ENCODE measurements at regions not wholly inside any gene's neighbourhood (a gene's known extent, or its start where the extent isn't known, plus 50 kb on each side); places are given as distances from the start of the nearest gene placed in this dataset.

- H3K4me1 ChIP-seq (ENCODE audit: insufficient read depth, low read length): no peaks in the 10 kb centered on the region
- H2AFZ ChIP-seq (ENCODE audit: low read length): no peak overlapping the region
- H3K27me3 ChIP-seq (ENCODE audit: control insufficient read depth in 1 of 2, insufficient read depth in 2 of 2, low read length in 2 of 2): no peaks in the 10 kb centered on the region; a peak in 1 of 5 replicates
- H3K4me2 ChIP-seq (ENCODE audit: low read depth, low read length): no peak overlapping the region
- no peaks in the 10 kb centered on the region for H3K79me2 ChIP-seq (ENCODE audit: insufficient read depth, low read length)
- BruUV-seq (replicated peaks): no TSS peak
- H3K9ac ChIP-seq (ENCODE audit: insufficient read depth, low read depth, low read length): no peak overlapping the region
- ATAC-seq (no peak), DNase-seq (ENCODE audit: low spot score) (no peak), FAIRE-seq (no peak)
- no peaks in the 10 kb centered on the region for H4K20me1 ChIP-seq (ENCODE audit: insufficient read depth, low read length)
- CTCF ChIA-PET (ENCODE audit: low intra/inter-chr PET ratio, low total read pairs): no interaction called here
- intact Hi-C loops (cut with micrococcal nuclease; ENCODE audit: unreplicated experiment) (no loop called here), in situ Hi-C loops (cut with HindIII; ENCODE audit: extremely low pct_ligation_motif_present, low pct_unique_long_range_greater_than_20kb) (no loop called here)
- H3K36me3 ChIP-seq (replicated peaks in 1 of 2; ENCODE audit: control insufficient read depth in 1 of 2, insufficient read depth in 2 of 2, low read length in 2 of 2): no peaks in the 10 kb centered on the region
- no peaks in the 10 kb centered on the region for H3K9me3 ChIP-seq (ENCODE audit: low read length)
- no peak overlapping the region for H3K27ac ChIP-seq (ENCODE audit: extremely low read length, insufficient read depth, low read length)
- H3K4me3 ChIP-seq (replicated peaks in 1 of 3; ENCODE audit: insufficient read depth in 1 of 3, low read depth in 2 of 3, low read length in 3 of 3): no peak overlapping the region
- POLR2A ChIA-PET: no interaction called here
- WGBS (ENCODE audit: low lambda C conversion rate): 1% methylated on average over 3 of the region's 3 CpGs
- TF ChIP-seq SAP130 (CRISPR knock-in tag; IDR thresholded peaks at IDR 0.05; ENCODE audit: low read depth) (no peak), ZNF275 (CRISPR knock-in tag; IDR thresholded peaks at IDR 0.05; ENCODE audit: borderline replicate concordance) (no peak), WIZ (CRISPR knock-in tag; IDR thresholded peaks at IDR 0.05) (no peak), ZNF367 (CRISPR knock-in tag; IDR thresholded peaks at IDR 0.05; ENCODE audit: borderline replicate concordance) (no peak), KLF15 (CRISPR knock-in tag; IDR thresholded peaks at IDR 0.05; ENCODE audit: borderline replicate concordance) (no peak), SALL2 (CRISPR knock-in tag; IDR thresholded peaks at IDR 0.05) (no peak), ELK4 (CRISPR knock-in tag; IDR thresholded peaks at IDR 0.05; ENCODE audit: borderline replicate concordance) (no peak), ZNF260 (CRISPR knock-in tag; IDR thresholded peaks at IDR 0.05; ENCODE audit: borderline replicate concordance, low read depth) (no peak), NFAT5 (CRISPR knock-in tag; IDR thresholded peaks at IDR 0.05) (no peak), JUN (CRISPR knock-in tag; IDR thresholded peaks at IDR 0.05) (no peak), SIX1 (CRISPR knock-in tag; IDR thresholded peaks at IDR 0.05; ENCODE audit: borderline replicate concordance) (no peak), MXI1 (IDR thresholded peaks at IDR 0.05; ENCODE audit: borderline replicate concordance, low read depth, low read length) (no peak)
- TF ChIP-seq, protein P1, sequence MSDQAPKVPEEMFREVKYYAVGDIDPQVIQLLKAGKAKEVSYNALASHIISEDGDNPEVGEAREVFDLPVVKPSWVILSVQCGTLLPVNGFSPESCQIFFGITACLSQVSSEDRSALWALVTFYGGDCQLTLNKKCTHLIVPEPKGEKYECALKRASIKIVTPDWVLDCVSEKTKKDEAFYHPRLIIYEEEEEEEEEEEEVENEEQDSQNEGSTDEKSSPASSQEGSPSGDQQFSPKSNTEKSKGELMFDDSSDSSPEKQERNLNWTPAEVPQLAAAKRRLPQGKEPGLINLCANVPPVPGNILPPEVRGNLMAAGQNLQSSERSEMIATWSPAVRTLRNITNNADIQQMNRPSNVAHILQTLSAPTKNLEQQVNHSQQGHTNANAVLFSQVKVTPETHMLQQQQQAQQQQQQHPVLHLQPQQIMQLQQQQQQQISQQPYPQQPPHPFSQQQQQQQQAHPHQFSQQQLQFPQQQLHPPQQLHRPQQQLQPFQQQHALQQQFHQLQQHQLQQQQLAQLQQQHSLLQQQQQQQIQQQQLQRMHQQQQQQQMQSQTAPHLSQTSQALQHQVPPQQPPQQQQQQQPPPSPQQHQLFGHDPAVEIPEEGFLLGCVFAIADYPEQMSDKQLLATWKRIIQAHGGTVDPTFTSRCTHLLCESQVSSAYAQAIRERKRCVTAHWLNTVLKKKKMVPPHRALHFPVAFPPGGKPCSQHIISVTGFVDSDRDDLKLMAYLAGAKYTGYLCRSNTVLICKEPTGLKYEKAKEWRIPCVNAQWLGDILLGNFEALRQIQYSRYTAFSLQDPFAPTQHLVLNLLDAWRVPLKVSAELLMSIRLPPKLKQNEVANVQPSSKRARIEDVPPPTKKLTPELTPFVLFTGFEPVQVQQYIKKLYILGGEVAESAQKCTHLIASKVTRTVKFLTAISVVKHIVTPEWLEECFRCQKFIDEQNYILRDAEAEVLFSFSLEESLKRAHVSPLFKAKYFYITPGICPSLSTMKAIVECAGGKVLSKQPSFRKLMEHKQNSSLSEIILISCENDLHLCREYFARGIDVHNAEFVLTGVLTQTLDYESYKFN (CRISPR knock-in tag; conservative IDR thresholded peaks at IDR 0.05): no peak
- TF ChIP-seq, protein P2, sequence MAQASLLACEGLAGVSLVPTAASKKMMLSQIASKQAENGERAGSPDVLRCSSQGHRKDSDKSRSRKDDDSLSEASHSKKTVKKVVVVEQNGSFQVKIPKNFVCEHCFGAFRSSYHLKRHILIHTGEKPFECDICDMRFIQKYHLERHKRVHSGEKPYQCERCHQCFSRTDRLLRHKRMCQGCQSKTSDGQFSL (CRISPR knock-in tag; IDR thresholded peaks at IDR 0.05): no peak
Measured at GRCh38 chr2:21489080-21489479, 365.3 kb downstream of the TDRD15 start.

All from HepG2 (cell line).